ENCODE measurements at regions not wholly inside any gene's neighbourhood (a gene's known extent, or its start where the extent isn't known, plus 50 kb on each side); places are given as distances from the start of the nearest gene placed in this dataset.
"Not testable (repeated sequence)": the region's sequence is repeated elsewhere in the genome, so short reads cannot be mapped to it uniquely, and the experiment has no call there.

DNA sequence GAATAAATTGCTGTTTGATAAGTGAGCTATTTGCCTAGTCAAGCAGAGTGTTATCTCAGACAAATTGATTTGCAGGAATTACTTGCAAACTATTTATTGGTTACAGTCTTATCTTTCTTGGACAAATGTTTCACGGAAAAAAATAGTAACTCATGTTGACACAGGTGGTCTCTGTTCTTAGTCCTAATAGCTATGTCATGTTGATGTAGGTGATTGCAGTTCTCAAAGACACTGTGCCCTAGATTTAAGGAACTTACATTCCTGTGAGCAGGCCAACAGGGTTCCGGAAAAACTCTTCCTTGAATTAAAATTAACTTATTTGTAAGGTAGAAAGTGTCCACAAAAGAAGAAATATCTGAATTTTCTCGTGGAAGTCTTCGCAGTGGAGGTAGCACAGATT is 109.6 kb upstream of the SLCO6A1 start:
- DNase-seq (ENCODE audit: extremely low read depth in 1 of 11, low read depth in 9 of 11, low spot score in 4 of 11), result no peak

- no peak for DNase-seq (ENCODE audit: extremely low read depth in 1 of 11, low read depth in 9 of 11, low spot score in 4 of 11)
These were observed 112.5 kb upstream of the SLCO6A1 start for GRCh38 chr5:102611312-102611711.

GRCh38 chr5:102613661-102614060 is 114.9 kb upstream of the SLCO6A1 start:
- DNase-seq (ENCODE audit: extremely low read depth in 1 of 11, low read depth in 9 of 11, low spot score in 4 of 11), result no peak

- DNase-seq (ENCODE audit: extremely low read depth in 1 of 11, low read depth in 9 of 11, low spot score in 4 of 11), result peak in 9 of 11 donors; percentile 13 to 38 (median 25)
These were observed 118.7 kb upstream of the SLCO6A1 start for GRCh38 chr5:102617191-102618187.

DNA sequence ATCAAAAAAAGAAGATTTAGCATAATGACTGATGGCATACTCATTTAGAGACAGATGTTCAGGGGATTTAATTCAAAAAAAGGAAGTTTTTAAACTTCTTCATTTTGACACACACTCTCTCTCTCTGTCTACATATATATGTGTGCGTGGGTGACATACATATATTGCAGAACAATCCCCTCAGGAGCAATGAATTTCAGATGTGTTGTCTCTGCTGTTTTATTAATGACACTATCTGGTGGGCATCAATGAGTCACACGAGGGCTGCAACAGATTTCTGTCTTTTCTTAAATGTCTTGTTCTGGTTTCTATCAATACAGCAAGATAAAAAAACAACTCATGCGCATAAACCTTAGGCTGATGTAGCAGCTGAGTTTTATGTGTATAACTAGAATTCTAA is 123.5 kb upstream of the SLCO6A1 start:
- DNase-seq (ENCODE audit: extremely low read depth in 1 of 11, low read depth in 9 of 11, low spot score in 4 of 11), result no peak

- no peak for DNase-seq (ENCODE audit: extremely low read depth in 1 of 11, low read depth in 9 of 11, low spot score in 4 of 11)
These were observed 124.7 kb upstream of the SLCO6A1 start for GRCh38 chr5:102623329-102624065.

DNA sequence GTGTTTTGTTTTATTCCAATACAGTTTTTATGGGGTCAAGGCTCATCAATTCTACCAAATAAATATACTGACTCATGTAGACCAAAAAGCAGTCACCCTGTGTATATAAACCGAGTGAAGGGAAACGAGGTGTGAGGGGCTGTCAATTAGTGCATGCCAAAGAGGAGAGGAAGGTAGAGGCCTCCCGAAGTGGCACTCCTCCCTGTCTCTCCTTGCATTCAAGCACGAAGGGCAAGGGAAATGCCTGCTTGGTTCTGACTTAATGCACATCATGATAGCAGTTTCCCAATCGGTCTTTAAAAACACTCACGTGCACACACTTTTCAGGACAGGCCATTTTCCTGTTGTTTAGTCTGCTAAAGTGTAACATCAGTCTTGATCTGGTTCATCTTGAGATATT is 125.6 kb upstream of the SLCO6A1 start:
- DNase-seq (ENCODE audit: extremely low read depth in 1 of 11, low read depth in 9 of 11, low spot score in 4 of 11), result no peak

DNA sequence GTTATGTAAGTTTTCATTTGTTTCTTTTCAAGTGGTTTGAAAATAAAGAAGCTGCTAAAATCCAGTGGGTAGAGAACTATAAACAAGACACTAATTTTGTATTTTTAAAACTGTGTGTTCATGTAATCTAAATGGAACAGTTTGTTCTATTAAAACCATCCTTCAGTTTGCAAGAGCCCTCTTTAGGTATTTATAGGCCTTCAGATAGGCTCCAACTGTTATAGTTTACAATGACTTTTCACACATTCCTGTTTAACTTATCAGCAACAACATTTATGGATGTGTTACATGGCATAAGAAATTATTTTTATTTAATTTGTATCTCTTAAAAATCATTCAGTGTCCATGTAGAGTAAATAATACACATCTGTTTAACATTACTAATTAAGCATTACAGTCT is 126.7 kb upstream of the SLCO6A1 start:
- DNase-seq (ENCODE audit: extremely low read depth in 1 of 11, low read depth in 9 of 11, low spot score in 4 of 11), result no peak

DNA sequence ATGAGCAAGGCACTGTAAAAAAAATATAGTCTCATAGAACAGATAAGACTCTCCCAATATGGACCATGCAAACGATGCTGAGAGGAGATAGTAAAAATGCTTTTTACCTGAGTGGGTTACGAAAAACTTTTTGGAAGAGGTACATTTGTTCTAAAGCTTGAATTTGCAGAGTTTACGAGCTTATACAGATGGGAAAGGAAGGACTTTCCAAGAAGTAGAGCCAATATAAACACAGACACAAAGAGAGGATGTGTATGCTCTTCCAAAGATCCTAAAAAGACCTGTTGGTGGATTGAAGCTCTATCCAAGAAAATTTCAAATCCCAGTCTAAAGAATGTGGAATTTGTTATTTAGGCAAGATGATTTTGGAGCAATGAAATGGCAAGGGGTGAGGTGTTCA is 127.1 kb upstream of the SLCO6A1 start:
- no peak for DNase-seq (ENCODE audit: extremely low read depth in 1 of 11, low read depth in 9 of 11, low spot score in 4 of 11)

- no peak for DNase-seq (ENCODE audit: extremely low read depth in 1 of 11, low read depth in 9 of 11, low spot score in 4 of 11)
These were observed 127.8 kb upstream of the PAM start for GRCh38 chr5:102627315-102627714.

GRCh38 chr5:102628441-102629175 is 126.5 kb upstream of the PAM start:
- no peak for DNase-seq (ENCODE audit: extremely low read depth in 1 of 11, low read depth in 9 of 11, low spot score in 4 of 11)

- no peak for DNase-seq (ENCODE audit: extremely low read depth in 1 of 11, low read depth in 9 of 11, low spot score in 4 of 11)
These were observed 125.1 kb upstream of the PAM start for GRCh38 chr5:102629827-102630605.

DNA sequence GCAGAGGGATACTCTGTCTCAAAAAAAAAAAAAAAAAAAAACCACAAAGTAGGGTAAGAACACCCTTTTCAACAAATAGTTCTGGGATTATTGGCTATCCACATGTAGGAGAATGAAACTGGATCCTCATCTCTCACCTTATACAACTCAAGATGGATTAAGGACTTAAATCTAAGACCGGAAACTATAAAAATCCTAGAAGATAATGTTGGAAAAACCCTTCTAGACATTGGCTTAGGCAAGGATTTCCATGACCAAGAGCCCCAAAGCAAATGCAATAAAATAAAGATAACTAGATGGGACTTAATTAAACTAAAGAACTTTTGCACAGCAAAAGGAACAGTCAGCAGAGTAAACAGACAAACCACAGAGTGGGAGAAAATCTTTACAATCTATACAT is 119.7 kb upstream of the PAM start:
- DNase-seq (ENCODE audit: extremely low read depth in 1 of 11, low read depth in 9 of 11, low spot score in 4 of 11), result not testable (repeated sequence)

- no peak for DNase-seq (ENCODE audit: extremely low read depth in 1 of 11, low read depth in 9 of 11, low spot score in 4 of 11)
These were observed 116.8 kb upstream of the PAM start for GRCh38 chr5:102638316-102638715.

DNA sequence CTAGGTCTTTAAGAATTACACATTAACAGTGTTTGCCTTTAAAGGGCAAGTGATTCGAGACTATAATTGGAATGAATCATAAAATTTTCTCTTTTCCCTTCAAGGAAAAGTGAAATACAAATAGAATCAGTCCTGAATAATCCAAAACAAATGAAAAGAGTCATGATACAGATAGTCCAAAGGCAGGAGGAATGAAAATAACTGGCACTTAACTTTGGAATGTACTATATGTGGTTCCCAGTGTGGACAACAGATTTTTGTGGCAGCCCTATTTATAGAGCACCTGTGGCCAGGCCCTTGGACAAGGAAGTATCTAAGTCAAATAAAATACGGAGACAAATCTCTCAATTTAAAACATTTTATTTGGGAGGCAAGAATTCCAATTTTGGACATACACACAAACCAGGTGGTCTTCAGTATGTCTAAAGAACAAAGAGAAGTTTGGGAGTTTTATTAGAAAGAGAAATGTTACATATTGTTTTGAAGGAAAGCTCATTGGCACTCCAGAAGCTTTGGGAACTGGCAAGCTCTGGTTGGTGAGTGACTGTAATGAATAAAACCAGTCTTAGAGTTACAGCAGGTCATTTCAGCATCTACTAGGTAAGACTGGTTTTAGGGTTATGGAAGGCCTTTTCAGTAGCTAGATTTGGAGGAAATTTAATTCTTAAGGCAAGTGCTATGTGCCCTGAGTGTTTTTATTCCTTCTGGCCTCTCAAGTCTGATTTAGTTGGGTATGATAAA is 116.0 kb upstream of the PAM start:
- no peak for DNase-seq (ENCODE audit: extremely low read depth in 1 of 11, low read depth in 9 of 11, low spot score in 4 of 11)

DNA sequence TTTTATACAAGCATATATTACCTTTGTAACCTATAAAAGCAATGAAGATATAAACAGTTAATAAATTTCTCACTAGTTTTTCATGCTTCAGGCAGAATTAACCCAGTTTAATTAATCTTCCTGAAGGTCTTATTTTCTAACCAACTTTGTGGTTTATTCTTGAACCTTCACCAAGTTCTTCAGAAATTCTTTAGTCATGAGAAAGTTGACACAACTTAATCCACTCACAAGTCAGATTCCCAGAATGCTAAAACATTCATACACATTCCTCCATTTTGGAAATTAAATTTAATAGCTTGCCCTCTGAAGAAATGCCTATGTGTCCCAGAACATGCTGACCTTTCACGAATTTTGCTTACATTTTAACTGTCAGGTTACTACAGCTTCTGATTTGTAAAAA is 105.4 kb upstream of the PAM start:
- no peak for DNase-seq (ENCODE audit: extremely low read depth in 1 of 11, low read depth in 9 of 11, low spot score in 4 of 11)

DNA sequence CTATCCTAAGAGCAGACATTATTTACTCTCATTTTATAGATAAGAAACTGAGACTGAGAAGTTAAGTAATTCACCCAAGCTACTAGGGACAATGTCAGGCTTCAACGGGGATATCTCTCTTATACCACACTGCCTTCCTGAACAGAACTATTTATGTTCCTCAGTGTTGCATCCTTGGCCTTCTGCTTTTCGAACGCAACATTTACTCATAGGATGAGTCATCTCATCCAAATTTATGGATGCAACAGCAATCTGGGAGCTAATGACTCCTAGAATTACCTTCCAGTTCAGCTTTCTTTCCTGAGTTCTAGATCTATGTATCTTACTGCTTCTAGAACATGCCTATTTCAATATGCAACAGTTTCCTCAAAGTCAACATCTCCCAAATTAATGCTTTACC is 103.6 kb upstream of the PAM start:
- DNase-seq (ENCODE audit: extremely low read depth in 1 of 11, low read depth in 9 of 11, low spot score in 4 of 11), result no peak
